Ureter (tissue), 1 donor: ENCODE measurements at regions not wholly inside any gene's neighbourhood (a gene's known extent, or its start where the extent isn't known, plus 50 kb on each side); places are given as distances from the start of the nearest gene placed in this dataset.
"Not testable (repeated sequence)": the region's sequence is repeated elsewhere in the genome, so short reads cannot be mapped to it uniquely, and the experiment has no call there.

Experiments
- DNase-seq: peaks from one replicate; pipeline ENCODE4 v3.0.0-alpha.2; 2020; ENCODE audit warnings: low spot score
- donor health status: DM: yes; HTN: yes; CAD: no.

DNA sequence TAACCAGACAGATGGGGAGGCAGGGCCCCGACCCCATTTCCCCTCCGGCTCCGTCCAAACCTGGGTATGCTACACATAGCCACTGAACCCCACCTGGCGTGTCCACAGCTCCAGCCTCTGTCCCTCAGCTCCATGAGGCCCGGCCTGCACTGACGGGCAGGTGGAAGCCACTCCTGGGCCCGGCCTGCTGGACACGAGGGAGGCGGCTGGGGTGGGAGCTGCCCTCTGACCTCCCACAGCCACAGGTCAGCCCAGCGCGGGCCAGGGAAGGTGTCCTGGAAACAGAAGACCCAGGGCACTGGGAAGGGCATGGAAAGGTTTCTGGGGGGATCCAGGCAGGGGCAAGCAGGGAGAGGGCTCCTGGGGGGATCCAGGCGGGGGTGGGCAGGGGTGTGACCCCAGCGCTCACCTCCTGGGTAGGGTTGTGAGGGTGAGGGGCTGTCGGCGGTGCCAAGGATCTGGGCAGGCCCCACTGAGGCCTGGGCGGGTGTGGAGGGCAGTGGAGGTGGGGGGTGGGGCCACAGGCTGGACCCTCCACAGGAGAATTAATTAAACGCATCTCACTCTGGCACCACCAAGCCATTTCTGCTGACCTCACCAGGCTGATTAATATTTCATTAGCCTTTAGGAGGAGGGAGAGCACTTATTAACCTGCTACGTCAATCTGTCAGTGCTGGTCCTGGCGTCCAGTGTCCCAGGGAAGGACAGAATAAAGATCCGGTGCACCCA is 108.9 kb downstream of the UNCX start:
- no peak for DNase-seq

DNA sequence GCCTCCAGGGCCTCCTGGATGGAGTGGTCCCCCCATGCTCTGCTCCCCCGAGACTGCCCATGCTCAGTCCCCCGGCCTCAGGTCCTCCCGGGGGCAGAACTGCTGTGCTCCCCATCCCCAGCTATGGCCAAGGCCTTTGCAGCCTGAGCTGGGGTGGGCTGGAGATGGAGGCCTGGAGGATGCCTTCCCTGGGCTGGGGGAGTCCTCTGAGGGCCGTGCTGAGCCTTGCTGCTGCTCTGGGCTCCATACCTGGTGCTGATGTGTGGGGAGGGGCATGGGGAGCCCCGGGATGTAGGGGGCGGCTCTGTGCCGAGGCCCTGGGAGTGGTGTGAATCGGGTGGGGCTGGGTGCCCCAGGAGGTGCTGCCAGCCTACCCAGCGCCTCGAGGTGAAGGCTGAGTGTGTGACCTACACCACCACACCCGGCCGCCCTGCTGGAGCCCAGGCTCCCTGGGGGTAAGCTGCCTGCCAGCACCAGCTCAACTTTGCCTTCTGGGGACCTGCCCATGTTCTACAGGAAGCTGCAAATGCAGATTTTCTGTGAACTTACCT is 109.5 kb downstream of the UNCX start:
- no peak for DNase-seq

DNA sequence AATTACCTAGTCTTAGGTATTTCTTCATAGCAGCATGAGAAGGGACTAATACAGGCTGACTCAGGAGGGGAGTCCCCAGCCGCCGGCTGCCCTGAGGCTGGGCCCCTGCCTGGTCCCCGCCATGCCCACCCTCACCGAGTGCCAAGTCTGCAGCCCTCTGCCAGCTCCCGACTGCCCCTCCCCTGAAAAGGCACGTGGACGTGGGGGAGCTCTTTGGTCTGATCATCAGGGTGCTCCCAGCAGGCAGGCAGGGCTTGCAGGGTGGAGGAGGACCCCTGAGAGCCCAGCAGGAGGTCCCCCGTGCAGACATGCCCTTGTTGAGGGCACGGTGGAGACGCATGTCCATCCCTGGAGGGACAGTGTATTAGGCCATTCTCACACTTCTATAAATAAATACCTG is 110.9 kb downstream of the UNCX start:
- DNase-seq: no peak

DNA sequence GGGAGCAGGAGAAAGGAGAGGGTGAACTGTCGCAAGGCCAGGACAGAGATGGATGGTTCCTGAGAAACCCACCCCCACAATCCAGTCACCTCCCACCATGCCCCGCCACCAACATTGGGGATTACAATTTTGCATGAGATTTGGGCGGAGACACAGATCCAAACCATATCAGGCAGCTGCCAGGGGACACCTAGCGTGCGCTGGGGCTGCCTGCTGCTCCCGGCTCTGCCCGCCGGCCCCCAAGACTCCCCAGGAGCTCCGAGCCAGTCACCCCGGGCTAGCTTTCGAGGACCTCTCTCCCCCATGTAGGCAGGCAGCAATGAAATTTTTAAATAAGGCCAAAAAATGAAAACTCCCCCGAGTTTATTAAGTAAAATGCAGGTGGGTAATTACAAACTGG is 111.7 kb downstream of the UNCX start:
- DNase-seq: no peak

DNA sequence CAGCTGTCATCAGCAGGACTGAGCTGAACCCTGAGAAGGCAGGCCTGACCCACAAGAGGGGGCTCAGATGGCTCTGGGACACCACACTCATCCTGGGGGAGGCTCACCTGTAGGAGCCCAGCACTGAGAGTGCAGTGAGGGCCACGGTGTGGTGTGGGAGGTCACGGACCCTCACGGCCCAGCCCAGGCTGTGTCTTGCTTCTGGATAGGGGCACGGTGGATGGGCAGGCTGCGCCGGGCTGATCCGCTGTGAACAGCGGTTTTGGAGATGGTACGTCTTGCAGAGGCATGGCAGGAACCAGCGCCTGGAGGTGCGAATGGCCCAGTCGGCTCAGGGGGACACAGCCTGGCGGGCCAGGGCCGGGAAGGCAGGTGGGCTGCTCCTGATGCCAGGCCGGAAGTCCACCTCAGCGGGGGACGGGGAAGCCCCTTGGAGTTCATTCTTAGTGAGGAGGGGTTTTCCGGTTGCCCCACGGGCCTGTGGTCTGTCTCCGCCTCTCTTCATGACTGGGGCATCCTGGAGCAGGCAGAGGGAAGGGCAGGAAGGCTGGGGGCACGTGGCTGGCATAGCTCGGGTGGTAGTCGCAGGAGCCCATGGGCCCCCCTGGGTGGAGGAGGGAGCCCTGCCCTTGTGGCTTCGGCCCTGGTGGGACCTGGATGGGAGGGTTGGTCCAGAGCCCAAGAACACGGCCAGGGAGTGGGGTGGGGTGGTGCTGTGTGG is 112.5 kb downstream of the UNCX start:
- no peak for DNase-seq

DNA sequence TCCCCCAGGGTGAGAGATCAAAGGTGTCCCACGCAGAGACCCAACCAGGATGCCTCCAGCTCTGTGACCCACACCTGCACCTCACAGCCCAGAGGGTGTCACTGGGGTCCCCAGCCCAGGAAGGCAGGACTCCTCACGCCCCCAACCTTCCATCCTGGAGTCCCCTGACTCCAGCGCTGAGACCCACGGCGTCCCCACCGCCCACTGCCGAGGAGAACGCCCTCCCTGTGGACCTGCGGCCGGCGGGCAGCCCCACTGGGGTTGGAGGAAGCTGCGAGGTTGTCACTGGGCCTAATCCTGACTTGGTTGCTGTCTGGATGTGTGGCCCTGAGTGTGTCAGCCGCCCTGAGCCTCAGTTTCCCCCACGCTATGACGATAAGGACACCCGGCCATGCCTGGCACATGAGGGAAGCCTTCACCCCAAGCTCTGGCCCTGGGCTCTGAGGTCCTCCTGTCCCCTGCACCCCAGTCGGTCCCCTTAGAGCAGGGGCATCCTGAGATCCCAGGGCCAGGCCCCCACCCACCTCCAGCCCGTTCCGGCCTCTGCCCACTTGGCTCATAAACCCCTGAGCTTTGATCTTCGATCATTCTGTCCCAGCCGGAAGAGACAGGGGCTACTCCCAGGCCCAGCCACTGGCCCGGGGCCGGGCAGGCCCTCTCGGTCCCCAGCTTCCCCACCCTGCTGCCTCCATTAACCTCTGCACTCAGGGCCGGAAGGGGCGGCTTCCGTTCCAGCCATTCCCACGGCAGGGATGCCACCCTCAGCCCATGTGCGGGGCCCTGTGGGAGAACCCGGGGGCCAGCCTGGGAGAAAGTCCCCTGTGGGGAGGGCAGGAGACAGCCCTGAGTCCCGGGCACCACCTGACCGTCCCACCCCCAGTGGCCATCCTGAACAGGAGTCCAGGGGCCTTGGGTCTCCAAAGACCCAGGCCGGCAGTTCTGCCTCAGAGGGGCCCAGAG is 113.2 kb downstream of the MICALL2 start:
- no peak for DNase-seq

DNA sequence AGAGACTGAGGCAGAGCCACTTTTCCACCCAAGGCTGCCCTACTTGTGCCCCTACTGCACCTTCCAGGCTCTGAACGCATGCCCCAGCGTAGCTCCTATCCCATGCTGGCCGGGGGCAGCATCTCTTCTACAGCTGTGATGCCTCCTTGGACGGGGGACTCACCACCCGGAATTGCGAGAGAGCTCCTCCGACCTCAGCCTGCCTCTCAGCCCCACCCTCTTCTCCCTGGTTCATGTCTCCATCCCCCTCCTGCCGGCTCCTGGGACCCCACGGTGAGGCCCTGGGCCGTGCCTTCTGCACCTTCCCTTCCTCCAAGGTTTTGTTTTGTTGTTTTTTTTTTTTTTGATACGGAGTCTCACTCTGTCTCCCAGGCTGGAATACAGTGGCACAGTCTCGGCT is 112.4 kb downstream of the MICALL2 start:
- no peak for DNase-seq

DNA sequence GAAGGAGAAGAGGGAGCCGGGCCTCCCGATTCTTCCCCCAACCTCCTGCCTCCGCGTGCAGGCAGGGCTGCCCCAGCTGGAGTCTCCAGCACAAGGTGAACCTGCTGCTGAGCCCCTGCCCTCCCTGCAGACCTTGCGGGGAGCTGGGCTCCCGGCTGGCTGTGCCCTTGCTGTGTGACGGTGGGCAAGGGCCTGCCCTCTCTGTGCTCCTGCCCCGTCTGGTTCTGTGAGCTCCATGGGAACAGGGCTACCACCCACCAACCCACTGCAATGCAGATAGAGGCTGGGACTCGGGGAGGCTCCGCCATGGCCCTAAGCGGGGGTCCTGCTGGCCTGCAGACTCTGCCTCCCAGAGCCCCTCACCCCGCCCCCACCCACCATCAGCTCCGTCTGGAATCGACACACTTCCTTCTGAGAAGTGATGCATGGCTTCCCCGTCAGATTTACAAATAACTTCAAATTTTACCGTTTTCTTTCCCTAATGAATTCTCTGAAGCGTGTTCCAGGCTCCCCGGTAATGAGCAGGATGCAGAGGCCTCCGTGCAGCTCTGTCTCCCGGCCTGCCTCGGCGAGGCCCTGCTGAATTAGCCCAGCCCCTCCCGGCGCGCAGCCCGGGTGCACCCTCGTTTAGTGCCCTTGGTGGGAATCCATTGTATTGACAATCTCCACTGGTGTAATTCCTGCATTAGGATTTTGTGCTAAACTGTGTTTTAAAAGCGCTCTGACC is 111.0 kb downstream of the MICALL2 start:
- no peak for DNase-seq

DNA sequence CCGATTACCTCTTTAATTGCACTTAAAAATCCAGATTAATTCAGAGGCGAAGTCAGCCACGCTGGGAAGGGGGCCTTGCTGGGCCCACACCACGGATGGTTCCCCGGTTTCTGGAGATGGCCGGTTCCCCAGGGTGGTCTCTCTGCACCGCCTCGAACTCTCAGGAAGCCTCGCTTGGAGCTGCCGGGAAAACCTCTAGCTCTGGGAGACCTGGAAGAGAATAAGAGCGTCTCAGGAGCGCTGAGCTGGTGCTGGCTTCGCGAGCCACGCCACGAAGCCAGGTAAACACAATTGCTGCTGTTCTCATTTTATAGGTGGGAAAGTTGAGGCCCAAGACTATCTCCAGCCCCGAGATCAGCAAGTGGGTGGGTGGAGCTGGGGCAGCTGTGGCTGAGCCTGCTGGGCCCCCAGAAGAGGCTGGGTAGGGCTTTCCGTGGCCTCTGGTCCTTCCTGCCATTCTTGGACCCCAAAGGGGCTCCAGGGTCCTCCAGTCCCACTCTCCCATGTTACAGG is 110.4 kb downstream of the MICALL2 start:
- DNase-seq: no peak

DNA sequence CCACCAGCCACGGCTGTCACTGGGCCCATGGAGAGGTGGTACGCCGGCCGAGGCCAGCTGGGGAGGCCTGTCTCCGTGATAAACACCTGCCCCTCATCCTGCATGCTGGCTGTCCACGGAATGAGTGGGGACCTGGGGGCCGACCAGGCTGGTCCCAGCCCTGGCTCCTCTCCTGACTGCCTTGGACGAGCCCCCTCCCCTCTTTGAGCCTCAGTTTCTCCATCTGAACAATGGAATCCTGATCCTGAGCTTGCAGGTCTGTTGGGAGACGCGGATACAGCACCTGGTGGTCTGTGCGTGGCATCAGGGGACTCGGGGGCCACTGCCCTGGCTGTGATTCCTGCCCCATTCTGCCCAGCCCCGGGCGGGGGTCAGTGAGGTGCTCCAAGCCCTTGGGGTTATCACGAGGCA is 109.9 kb downstream of the MICALL2 start:
- no peak for DNase-seq

DNA sequence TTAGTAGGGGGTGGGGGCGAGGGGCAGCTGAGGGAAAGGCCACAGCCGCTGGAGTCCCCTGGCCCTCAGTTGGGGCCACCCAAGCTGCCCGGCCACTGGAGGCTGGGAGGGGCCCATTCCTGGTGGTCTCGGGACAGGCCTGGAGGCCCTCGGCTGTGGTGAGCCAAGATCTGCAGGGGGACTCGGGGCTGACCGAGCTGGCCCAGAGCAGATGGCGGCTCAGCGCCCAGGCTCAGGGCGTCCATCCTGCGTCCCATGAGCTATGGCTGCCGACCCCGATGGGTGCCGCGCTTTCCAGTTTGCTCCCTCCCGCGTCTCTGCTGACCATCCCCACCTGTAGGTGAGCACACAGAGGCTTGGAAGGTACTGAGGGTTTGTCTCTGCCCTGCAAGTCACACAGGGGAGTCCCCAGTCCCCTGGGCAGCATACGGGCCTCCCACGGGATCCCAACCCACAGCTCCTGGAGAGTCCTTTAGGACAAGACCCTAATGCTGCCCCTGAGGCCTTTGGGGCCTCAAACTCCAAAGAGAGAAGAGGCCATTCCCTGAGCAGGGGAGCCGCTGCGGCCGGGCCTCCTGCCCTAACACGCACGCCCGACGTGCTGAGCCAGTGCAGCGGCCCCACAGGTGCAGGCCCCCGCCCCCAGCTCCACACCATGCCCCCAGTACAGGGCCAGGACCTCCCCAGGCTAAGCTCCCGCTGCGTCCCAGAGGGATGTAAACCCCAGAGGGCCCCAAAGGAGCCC is 107.2 kb downstream of the MICALL2 start:
- DNase-seq: no peak

DNA sequence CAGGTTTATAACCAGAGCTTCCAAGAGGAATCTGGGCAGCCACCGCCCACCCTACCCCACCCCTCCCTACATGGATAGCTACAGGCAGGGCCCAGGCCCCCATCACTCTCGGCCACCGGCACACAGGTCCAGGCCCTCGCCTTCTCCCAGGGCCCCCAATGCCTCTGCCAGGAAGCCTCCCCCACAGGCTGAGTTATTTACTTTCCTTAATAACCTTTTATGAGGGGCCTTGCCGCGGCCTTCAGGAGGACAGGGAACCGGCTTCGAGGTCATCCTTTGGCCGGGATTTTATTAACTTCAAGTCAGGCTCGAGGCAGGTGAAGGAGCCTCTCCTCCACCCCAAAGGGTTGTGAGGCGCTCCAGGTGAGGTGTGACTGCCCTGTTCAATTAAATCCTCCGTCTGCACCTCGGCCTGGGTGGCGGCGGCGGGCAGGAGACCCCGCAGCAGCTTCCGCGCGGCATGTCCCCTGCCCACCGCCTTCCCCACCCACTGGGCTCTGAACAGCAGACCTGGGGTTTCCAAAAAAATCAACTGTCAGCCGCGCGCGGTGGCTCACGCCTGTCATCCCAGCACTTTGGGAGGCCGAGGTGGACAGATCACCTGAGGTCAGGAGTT is 106.5 kb downstream of the MICALL2 start:
- DNase-seq: no peak

DNA sequence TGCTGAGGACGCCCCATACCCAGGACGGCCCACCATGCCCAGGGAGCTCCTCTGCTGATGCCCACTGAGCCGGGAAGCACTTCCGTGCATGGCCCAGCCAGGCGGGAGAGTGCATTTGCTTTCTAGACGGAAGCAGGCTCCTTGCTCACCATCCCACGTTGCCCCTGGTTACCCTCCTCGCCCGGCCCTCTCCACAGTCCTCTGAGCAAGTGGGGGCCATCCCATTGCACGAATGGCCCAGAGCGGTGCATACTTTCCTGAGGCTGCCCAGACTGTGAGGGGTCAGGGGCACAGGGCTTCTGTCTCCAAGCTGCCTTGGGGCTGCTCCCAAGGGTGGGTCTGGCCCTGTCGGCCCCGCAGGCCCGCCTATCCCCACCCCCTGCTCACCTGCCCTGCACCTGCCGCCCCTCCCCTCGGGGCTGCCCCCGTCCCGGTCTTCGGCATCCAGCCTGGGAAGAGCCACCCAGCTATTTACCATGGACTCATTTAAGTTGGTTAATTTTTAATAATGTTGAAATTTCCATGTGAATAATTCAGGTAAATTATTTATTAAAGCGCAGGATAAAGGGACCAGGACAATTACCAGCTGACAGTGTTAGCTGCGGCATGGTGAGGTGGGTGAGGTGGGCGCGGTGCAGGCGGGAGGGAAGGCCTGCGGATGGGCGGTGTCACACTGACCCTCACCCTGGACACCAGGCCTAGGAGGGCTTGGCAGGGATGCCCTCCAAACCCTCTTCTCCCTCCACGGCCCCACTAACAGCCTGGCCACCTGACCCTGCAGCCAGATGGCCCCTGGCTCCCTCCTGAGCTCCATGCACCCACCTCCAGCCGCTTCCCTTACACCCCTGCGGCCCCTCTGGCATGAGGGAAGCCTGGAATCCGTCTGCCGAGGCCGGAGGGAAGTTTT is 104.4 kb downstream of the MICALL2 start:
- no peak for DNase-seq

DNA sequence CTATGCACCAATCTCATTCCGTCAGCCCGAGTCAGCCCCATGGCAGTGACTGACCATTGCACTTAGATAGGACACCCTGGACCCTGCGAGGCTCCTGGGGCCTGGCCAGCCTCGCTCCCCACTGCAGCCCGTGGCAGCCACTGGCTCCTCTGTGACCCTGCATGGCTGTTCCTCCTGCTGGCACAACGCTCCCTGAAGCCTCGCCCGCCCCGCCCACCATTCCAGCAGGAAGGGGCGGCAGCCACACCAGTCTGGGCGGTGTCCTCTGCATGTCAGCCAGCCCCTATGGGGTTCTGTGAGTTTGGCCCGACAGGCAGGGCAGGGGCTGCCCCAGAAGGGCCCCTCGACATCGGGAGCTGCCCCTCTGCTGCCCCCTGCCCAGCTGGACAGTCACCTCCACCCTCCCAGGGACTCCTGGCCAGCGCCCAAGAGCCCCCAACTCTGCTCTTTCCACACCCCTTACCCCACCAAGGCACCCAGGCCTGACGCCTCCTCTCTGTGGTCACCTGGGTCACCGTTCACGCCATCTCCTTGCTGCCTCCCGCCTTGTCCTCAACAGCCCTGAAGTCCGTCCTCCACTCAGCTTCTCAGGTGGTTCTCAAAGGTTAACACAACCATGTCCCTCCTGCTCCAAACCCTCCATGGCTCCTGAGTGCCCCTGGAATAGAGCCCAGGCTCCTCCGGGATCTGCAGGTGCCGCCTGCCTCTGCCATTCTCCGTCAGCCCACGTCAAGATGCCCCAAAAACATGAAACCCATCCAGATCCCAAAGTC is 103.5 kb downstream of the MICALL2 start:
- DNase-seq: no peak

DNA sequence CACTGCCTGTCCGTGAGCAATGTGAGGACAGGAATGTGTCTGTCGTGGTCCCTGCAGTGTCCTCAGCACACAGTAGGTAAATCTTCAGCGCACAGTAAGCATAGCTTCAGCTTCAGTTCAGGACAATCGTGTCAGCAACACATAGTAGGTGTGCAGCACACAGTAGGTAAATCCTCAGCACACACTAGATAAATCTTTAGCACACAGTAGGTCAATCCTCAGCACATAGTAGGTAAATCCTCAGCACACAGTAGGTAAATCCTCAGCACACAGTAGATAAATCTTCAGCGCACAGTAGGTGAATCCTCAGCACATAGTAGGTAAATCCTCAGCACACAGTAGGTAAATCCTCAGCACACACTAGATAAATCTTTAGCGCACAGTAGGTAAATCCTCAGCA is 102.4 kb downstream of the MICALL2 start:
- not testable (repeated sequence) for DNase-seq

DNA sequence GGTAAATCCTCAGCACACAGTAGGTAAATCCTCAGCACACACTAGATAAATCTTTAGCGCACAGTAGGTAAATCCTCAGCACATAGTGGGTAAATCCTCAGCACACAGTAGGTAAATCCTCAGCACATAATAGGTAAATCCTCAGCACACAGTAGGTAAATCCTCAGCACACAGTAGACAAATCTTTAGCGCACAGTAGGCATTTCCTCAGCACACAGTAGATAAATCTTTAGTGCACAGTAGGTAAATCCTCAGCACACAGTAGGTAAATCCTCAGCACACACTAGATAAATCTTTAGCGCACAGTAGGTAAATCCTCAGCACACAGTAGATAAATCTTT is 102.0 kb downstream of the MICALL2 start:
- DNase-seq: not testable (repeated sequence)

DNA sequence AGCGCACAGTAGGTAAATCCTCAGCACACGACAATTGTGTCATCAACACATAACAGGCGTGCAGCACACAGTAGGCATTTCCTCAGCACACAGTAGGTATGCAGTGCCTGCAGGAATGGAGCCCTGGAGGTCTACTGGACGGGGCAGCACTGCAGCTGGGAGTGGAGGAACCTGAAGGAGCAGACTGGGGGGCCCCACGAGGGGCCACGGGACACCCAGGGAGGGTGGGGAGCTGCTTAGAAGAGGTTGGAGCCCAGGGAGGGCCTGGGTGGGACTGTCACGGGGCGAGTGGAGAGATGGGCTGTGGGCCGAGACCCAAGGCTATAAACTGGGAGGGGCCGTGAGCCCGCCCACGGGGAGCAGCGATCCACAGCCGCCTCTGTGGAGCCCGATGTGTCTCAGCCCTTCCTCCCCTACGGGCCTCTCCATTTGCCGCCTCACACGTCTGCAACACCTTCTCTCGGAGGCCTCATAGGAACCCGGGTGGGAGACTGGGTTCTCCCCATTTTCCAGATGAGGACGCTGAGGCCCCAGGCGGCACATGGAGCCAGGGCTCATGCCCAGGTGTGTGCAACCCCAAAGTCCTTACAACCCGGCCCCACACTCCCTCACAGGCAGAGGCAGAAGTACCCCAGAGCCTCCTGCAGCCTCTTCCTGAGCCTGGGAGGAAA is 101.5 kb downstream of the MICALL2 start:
- DNase-seq: no peak
